GM12865 (cell line): ENCODE measurements at regions not wholly inside any gene's neighbourhood (a gene's known extent, or its start where the extent isn't known, plus 50 kb on each side); places are given as distances from the start of the nearest gene placed in this dataset.
A peak's percentile ranks its signal among the peaks of the same experiment; 100 is the strongest.

ENCODE experiments used
- DNase-seq: peaks from one replicate; pipeline ENCODE4 v3.0.0; 2010; ENCODE audit warnings: low read depth
- H3K4me3 ChIP-seq: 2 replicates; pipeline ENCODE4 v1.5.1; 2011; ENCODE audit warnings: mild to moderate bottlenecking, low read depth, low read length, control low read depth
- CTCF ChIP-seq: IDR thresholded peaks from 2 replicates; pipeline ENCODE4 v1.5.1; 2011; ENCODE audit warnings: low read length, control low read depth, low read depth, inconsistent platforms; ENCODE audit not compliant: insufficient read depth; ENCODE audit errors: missing control alignments

DNA sequence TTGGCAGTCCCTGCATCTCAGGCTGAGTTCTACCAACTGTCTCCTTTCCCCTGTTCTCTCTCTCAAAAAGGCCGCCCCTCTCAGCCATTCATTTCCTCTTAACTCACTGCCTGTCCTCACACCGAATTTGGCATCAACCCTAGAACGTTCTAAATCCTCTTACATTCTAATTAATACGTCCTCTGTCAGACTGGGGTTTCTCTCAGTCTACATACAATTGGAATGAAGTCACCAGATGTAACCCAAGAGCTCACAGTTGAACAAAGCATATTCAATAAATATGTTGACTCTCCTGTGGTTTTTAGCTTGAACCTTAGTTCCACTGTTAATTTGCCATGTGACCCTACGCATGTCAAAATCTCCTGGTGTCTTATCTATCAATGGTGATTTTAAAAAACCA lies 269.6 kb downstream of the CLIC5 start:
- no peak for TF ChIP-seq CTCF
- H3K4me3 ChIP-seq, result no peak overlapping the region
- DNase-seq, result no peak

DNA sequence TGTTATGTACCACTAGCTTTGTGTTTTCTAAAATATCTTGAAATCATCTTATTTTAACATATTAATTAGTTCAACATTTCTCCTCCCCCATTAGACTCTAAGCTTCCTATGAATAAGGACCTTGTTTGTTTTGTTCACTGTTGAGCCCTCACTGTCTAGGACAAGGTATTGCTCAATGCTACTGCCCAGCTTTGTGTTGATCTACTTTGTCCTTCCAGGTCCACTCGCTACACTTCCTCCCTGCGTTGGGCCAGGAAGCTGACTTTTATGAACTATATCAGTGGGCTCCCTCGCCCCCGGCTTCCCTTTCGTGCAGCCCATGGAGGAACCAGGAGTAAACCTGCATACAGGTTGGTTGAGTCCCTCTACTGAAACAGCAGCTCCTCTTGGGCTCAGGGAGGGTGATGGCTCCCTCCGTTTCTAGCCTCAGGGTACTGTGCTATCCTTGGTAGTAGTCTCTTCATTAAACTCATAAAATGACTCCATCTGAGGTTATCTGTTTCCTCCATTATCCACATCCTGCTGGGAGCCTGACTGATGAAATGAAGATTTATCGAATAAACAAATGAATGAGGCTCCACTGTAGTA lies 272.5 kb downstream of the CLIC5 start:
- no peak overlapping the region for H3K4me3 ChIP-seq
- TF ChIP-seq CTCF, result no peak
- no peak for DNase-seq

DNA sequence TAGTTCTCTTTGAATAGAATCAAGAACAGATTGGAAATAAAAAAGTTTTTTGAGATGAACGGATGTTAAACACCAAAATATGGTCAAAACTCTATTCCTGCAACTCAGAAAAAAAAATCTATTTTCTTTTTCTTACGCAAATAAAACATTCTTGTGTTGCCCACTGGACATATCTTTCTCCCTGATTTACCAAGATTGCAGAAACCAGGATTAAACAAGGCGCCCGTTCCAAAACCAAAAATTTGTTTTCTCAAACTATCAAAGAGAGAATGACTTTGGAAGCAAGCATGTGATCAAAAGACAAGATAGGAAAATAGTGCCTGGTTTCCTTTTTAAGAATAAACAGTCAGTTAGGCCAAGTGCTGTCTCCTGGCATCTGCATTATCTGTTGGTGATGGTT lies 273.1 kb downstream of the CLIC5 start:
- no peak overlapping the region for H3K4me3 ChIP-seq
- DNase-seq, result no peak
- TF ChIP-seq CTCF, result no peak

- peak; percentile 65 for DNase-seq
- H3K4me3 ChIP-seq, result no peak overlapping the region
- no peak for TF ChIP-seq CTCF
Measured at GRCh38 chr6:45741437-45742171, 274.1 kb downstream of the CLIC5 start.

- no peak for TF ChIP-seq CTCF
- DNase-seq, result no peak
- no peak overlapping the region for H3K4me3 ChIP-seq
Measured at GRCh38 chr6:45739058-45739457, 276.6 kb downstream of the CLIC5 start.

GRCh38 chr6:45738057-45738455 lies 277.6 kb downstream of the CLIC5 start:
- no peak for TF ChIP-seq CTCF
- H3K4me3 ChIP-seq, result no peak overlapping the region
- peak; percentile 7 for DNase-seq
